ENCODE measurements at regions not wholly inside any gene's neighbourhood (a gene's known extent, or its start where the extent isn't known, plus 50 kb on each side); places are given as distances from the start of the nearest gene placed in this dataset.
"Not testable (repeated sequence)": the region's sequence is repeated elsewhere in the genome, so short reads cannot be mapped to it uniquely, and the experiment has no call there.

DNA sequence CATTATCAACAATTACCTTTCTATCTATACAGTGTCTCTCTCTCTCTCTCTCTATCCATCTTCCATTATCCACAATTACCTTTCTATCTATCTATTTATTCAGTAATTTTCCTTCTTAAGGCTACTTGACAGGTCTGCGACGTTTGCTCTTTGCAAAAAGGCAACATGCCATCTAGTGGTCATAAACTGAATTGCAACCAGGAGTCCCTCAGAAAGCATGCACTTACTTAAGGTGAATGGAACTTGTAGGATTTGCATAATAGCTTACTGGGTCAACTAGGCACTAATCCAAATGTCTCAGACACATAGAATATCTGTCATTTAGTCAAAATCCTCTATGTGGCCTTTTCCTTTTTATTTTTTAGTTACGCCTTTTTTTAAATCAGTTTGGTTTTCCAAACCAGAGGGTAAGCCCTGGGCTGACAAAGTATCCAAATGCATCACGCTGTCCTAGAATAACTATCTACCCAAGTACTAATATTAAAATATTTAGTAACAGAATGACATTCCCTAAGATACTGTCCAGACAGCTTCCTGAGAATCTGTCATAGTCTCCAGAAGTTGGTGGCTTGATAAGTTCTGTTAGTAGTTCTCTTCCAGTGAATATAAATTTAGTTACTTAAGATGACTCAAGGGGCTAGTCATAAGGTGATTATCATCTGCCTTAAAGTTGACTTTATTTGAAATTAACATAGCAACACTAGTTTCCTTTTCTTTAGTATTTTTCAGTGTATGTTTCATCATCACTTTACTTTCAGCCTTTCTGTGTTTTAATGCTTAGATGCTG is 208.3 kb downstream of the PPP1R3A start:
- peak; percentile 57 for DNase-seq (ENCODE audit: low spot score)

DNA sequence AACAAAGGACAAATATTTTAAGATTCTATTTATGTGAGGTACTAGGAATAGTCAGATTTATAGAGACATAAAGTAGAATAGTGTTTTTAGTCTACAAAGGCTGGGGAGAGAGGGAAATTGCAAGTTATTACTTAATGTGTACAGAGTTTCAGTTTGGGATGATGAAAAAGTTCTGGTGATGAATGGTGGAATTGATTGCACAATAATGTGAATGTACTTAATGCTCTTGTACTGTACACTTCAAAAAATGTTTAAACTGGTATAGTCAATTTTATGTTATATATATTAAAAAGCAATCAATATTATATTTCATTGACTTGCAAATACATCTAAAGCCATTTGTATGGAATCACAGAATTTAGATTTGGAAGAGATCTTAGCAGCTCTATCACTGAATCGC is 213.4 kb downstream of the PPP1R3A start:
- DNase-seq (ENCODE audit: low spot score) = no peak

DNA sequence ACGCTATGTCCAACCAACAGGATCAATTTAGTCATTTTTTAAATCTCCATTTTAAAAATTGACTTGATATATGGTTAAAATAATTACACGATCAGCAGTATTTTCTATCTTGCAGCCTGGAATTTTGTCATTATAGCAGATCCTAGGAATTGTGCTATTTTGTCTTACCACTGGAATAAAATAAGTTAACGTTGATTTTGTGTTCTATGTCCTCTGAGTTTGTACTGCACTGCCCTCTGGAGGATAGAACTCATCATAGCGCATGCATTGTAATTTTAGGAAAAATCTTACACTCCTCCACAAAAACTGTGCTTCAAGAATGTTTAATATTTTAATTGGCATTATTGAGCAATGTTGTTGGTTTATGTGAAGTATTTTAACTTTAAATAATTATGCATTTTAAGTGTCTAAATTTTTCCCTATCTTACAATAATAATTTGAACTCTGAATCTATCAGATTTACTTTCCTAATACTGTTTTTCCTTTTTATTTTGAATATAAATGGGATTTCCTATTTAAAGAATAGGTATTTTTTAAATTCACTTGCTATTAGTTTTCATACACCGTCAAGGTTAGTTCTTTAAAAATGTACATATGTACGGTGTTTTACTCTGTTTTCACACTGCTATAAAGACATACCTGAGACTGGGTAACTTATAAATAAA is 220.1 kb downstream of the PPP1R3A start:
- DNase-seq (ENCODE audit: low spot score) = peak; percentile 18

DNA sequence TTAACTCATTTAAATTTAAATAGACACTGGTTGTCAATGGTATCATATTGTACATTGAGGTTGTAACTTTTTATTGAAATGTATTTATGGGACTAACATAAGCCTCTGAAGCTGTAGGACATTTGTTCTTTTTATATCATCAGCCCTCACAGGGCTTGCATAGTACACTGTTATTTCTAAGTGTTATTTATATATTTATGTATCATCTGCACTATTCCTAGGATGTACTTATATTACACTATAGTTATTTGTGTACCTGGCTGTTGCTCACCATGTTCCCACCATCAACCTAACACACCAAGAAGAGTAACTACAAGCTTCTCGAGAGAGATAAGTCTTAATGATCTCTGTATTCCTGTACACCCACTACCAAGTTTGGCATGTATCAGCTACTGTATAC is 224.7 kb downstream of the PPP1R3A start:
- no peak for DNase-seq (ENCODE audit: low spot score)

DNA sequence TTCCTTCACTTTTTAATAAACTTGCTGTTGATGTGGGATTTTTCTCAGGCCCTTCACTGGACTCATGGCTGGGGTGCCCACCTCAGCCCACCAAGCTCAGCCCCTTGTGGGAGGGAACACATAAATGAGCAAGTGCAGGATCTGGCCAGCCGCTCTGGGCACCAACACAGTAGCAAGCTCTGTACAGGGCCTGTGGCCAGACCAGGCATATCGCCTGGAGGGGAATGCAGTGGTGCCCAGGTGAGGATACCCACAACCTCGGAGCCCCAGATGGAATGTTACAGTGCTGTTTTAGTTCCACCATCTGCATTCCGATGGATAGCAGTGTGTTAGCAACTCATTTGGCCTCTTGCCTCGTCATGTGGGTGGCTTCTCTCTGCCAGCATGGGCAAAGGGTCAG is 234.6 kb downstream of the PPP1R3A start:
- no peak for DNase-seq (ENCODE audit: low spot score)

GRCh38 chr7:113677811-113678210 is 241.0 kb downstream of the PPP1R3A start:
- no peak for DNase-seq (ENCODE audit: low spot score)

DNA sequence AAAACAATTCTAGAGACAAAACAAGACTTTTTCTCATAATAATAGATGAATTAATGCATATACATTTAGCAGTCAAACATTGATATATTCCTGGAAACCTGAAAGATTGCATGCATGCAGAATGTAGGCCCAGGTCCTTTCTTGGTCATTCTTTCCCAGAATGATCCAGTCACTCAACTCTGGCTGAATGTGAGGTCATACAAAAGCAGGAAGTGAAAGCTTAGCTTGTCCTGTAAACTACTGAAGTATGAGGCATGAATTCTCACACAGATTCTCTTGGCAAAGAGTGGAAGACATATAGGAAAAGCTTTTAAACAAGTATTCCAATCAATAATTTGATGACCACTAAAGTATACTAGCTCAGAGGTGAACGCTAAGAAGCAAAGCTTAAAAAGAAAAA is 253.9 kb downstream of the PPP1R3A start:
- no peak for DNase-seq (ENCODE audit: low spot score)

- DNase-seq (ENCODE audit: low spot score) = no peak
Observed at GRCh38 chr7:113659416-113659815, 259.4 kb downstream of the PPP1R3A start.

- DNase-seq (ENCODE audit: low spot score) = no peak
Observed at GRCh38 chr7:113657603-113658002, 261.2 kb downstream of the PPP1R3A start.

- no peak for DNase-seq (ENCODE audit: low spot score)
Observed at GRCh38 chr7:113652501-113652900, 266.3 kb downstream of the PPP1R3A start.

- no peak for DNase-seq (ENCODE audit: low spot score)
Observed at GRCh38 chr7:113649556-113649955, 269.3 kb downstream of the PPP1R3A start.

DNA sequence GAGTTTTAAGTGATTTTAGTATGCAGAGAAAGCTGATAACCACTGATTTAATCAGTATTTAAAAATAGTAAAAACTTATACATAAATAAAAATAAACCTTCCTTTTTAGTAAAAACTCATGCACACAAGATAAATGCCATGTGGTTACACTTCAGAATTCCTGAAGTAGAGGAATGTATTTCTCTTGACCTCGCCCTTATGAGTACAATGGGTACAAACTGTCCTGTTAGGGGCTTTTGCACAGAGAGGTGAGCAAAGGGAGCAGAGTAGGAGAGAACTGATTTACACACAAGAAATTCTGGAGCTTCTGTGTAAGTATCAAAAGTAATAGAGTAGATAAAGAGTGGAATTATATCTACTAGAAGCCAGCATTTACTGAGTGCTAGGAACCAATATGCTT is 279.6 kb downstream of the PPP1R3A start:
- DNase-seq (ENCODE audit: low spot score) = no peak

DNA sequence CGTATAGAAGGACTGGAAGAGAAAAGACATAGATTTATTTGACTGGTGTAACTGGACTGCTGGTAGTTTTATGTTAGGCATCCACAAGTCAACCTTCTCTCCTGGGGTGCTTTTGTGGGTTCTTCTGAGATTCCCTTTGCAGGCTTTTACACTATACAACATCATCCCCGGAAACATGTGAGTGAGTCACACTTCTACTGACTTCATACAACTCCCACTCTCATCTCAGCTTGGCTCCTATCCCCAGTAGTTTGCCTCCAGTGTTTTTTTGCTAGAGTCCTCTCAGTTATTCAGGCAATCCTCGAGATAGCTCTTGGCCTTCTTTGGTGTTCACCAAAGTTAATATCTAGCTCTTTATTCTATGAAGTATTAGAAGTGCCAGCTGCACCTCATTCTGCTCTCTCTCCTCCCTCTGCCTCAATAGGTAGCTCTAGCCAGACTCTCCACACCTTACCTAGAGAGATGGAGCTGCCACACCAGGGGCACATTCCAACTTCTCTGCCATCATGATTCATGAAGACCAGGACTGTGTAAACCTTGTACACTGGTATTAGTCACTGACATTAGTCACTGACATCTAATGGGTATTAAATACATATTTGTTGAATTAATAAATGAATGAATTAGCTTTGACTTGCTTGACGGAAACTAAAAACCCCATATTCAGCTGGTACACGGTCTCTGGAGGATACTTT is 281.9 kb downstream of the PPP1R3A start:
- DNase-seq (ENCODE audit: low spot score) = no peak

- no peak for DNase-seq (ENCODE audit: low spot score)
Observed at GRCh38 chr7:113635492-113635891, 283.3 kb downstream of the PPP1R3A start.

- DNase-seq (ENCODE audit: low spot score) = no peak
Observed at GRCh38 chr7:113633073-113633472, 285.7 kb downstream of the PPP1R3A start.

DNA sequence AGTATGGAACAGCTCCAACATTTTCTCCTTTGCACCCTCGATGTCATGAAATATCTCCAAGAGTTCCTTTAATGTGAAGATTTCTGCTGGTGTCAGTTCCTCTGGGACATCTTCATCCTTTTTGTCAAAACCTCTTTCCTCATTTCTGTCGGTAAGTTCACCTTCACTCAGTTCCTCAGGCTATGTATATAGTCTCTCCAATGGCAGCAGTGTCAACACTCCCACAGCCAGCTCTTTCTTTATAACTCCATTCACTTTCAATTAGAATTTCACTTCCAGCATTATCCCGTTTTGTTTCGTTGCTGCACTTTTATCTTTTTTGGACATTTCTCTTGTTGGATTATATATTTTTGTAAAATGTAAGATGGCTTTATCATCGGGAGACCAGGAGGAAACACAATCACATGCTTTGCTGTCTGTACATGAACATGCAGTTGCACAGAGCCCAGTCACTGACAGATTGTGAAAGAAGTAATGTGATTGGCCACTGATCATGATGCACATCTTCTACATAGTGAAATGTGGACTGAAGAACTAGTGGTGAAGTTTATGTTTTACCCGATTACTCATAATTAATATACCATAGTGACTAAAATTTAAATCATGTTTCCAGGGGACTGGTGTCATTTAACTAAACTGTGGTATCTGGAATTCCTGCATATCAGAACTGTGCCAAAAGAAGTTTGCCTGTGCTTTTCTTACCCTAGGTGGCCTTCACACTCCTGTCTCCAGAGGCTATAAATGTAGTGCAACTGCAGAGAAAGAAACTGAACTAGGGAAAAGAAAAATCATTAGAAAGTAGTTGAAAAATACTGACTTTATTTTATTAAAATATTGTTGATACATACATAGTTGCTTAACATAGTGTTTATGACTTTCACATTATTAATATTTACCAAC is 289.6 kb downstream of the PPP1R3A start:
- no peak for DNase-seq (ENCODE audit: low spot score)

- no peak for DNase-seq (ENCODE audit: low spot score)
Observed at GRCh38 chr7:113625494-113626102, 293.2 kb downstream of the PPP1R3A start.

GRCh38 chr7:113622796-113623195 is 296.0 kb downstream of the PPP1R3A start:
- DNase-seq (ENCODE audit: low spot score) = no peak

GRCh38 chr7:113610572-113610971 is 308.2 kb downstream of the PPP1R3A start:
- DNase-seq (ENCODE audit: low spot score) = no peak

DNA sequence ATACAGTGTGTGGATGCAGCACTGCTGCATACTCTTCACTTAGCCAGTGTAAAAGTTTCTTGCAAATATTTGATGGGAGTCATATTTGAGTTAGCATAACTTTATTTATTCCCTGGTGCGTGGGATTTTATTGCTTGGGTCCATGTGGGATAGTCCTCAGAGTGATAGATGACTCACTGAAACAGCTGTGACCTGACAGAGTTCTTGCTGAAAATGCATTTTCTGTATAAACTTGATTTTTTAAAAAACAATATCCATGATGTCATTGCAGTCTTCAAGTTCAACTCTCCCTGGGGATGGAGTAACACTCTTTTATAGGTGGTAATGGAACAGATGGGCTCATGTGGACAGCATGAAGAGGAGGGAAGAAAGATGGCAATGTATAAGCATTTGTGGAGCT is 310.0 kb downstream of the PPP1R3A start:
- DNase-seq (ENCODE audit: low spot score) = no peak

DNA sequence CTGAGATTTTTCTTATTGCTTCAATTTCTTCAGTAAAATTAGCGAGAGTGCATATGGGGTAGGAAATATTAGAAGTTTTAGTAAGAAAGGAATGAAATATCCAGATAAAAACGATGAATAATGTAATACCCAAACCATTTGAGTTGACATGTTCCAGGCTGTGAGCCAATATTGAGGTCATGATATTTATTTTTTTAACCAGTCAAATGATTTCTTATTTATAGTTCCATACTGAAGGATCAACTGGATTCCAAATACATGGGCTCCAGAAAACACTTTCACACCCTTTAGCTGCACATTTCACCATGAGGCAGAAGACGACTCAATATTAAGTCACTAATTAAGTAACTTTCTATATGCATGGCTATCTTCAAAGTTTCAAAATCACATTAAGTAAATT is 312.5 kb downstream of the PPP1R3A start:
- no peak for DNase-seq (ENCODE audit: low spot score)

DNA sequence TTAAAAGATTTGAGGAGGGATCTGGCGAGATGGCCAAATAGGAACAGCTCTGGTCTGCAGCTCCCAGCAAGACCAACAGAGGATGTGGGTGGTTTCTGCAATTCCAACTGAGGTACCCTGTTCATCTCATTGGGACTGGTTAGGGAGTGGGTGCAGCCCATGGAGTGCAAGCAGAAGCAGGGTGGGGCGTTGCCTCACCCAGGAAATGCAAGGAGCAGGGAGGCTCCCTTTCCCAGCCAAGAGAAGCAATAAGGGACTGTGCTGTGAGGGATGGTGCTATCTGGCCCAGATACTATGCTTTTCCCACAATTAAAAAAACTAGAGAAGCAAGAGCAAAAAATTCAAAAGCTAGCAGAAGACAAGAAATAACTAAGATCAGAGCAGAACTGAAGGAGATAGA is 318.4 kb downstream of the PPP1R3A start:
- not testable (repeated sequence) for DNase-seq (ENCODE audit: low spot score)
